T-helper 2 cell treated with Interferon-gamma antibody and Interleukin-4, amounts not matched to agents 5 μg/mL and 100 μg/mL, for 36 hours (primary cell): ENCODE measurements at regions not wholly inside any gene's neighbourhood (a gene's known extent, or its start where the extent isn't known, plus 50 kb on each side); places are given as distances from the start of the nearest gene placed in this dataset.

Source experiments
- DNase-seq: peaks from one replicate; pipeline ENCODE4 v3.0.0; 2021; ENCODE audit warnings: low spot score
- H3K27ac Mint-ChIP-seq: one replicate; pipeline ENCODE4 v1.8.0; 2021; ENCODE audit warnings: mild to moderate bottlenecking, mixed read lengths
- H3K27me3 Mint-ChIP-seq: one replicate; pipeline ENCODE4 v1.8.0; 2021; ENCODE audit warnings: low read depth, mixed read lengths
- H3K36me3 Mint-ChIP-seq: one replicate; pipeline ENCODE4 v1.8.0; 2021; ENCODE audit warnings: low read depth, mixed read lengths
- H3K4me1 Mint-ChIP-seq: one replicate; pipeline ENCODE4 v1.8.0; 2021; ENCODE audit warnings: low read depth, mixed read lengths
- H3K4me3 Mint-ChIP-seq: one replicate; pipeline ENCODE4 v1.8.0; 2022; ENCODE audit warnings: mild to moderate bottlenecking, moderate library complexity, mixed read lengths
- H3K9me3 Mint-ChIP-seq: one replicate; pipeline ENCODE4 v1.8.0; 2021; ENCODE audit warnings: mixed read lengths

- DNase-seq: peak; percentile 65
- H3K4me3 Mint-ChIP-seq: peak overlapping the region; percentile 62
- H3K27me3 Mint-ChIP-seq: no peaks in the 10 kb centered on the region
- H3K27ac Mint-ChIP-seq: peak overlapping the region; percentile 84
- H3K4me1 Mint-ChIP-seq: peaks cover 64% of the 10 kb centered on the region
- peaks cover 12% of the 10 kb centered on the region for H3K36me3 Mint-ChIP-seq
- peaks cover 4% of the 10 kb centered on the region for H3K9me3 Mint-ChIP-seq
Measured at GRCh38 chr6:139540276-139540675, 165.8 kb upstream of the CITED2 start.

DNA sequence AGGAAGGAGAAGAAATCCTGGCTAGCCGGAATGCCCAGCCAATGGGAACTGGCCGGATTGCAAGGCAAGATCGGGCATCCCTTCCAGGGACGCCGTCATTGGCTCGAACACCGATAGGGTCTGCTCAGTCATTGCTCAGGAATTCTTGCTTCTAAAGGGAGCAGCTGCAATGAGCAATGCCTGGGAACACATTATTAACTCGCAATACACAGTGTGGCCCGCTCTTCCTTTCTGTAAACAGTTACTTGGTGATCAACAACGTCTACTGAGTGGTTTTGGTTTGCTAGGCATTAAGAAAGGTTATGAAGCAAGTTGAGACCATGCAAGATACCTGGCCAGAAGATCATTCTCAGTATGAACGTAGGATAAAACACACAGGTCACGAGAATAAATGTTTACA lies 165.4 kb upstream of the CITED2 start:
- Mint-ChIP-seq H3K36me3 (peaks cover 12% of the 10 kb centered on the region), H3K4me1 (peaks cover 62% of the 10 kb centered on the region)

DNA sequence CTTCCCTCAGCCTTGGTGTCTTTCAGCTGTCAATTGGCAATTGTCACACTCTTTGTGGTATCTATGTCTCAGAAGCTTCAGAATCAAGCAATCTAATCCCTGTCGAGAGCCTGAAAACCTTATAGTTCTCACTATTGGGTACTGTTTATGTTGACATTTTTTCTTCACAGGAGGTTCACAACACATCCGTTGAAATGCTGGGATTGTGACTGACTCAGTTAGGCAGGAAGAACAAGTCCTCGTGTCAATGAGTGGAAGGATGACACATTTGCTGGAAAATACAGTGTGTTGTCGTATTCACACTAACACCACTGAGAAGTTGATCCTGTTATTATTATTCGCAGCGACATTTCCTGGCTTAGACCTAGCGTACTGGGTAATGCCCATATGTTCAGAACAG lies 163.9 kb upstream of the CITED2 start:
- H3K27me3 Mint-ChIP-seq: no peaks in the 10 kb centered on the region
- peaks cover 15% of the 10 kb centered on the region for H3K36me3 Mint-ChIP-seq
- no peak overlapping the region for H3K4me3 Mint-ChIP-seq
- peaks cover 66% of the 10 kb centered on the region for H3K4me1 Mint-ChIP-seq
- peak overlapping the region; percentile 60 for H3K27ac Mint-ChIP-seq
- H3K9me3 Mint-ChIP-seq: peaks cover 6% of the 10 kb centered on the region
- no peak for DNase-seq

More for the DNA sequence above, 165.4 kb upstream of the CITED2 start:
- H3K27me3 Mint-ChIP-seq: no peaks in the 10 kb centered on the region
- H3K9me3 Mint-ChIP-seq: peaks cover 4% of the 10 kb centered on the region
- DNase-seq: no peak
- H3K27ac Mint-ChIP-seq: peak overlapping the region; percentile 84
- peak overlapping the region; percentile 62 for H3K4me3 Mint-ChIP-seq

GRCh38 chr6:139536751-139537617 lies 162.5 kb upstream of the CITED2 start:
- Mint-ChIP-seq H3K4me1 (peaks cover 60% of the 10 kb centered on the region), H3K9me3 (peaks cover 3% of the 10 kb centered on the region), H3K27me3 (no peaks in the 10 kb centered on the region), H3K27ac (no peak overlapping the region), H3K36me3 (peaks cover 10% of the 10 kb centered on the region), H3K4me3 (no peak overlapping the region)
- DNase-seq: no peak

GRCh38 chr6:139534472-139535115 lies 160.1 kb upstream of the CITED2 start:
- Mint-ChIP-seq H3K4me3 (peak overlapping the region; percentile 83), H3K36me3 (peaks cover 7% of the 10 kb centered on the region), H3K4me1 (peaks cover 52% of the 10 kb centered on the region), H3K27ac (peak overlapping the region; percentile 96), H3K9me3 (peaks cover 6% of the 10 kb centered on the region), H3K27me3 (no peaks in the 10 kb centered on the region)
- DNase-seq: no peak

- Mint-ChIP-seq H3K4me3 (peak overlapping the region; percentile 83), H3K36me3 (peaks cover 9% of the 10 kb centered on the region), H3K4me1 (peaks cover 55% of the 10 kb centered on the region), H3K27ac (peak overlapping the region; percentile 96), H3K27me3 (no peaks in the 10 kb centered on the region), H3K9me3 (peaks cover 10% of the 10 kb centered on the region)
- no peak for DNase-seq
Measured at GRCh38 chr6:139533573-139534471, 159.4 kb upstream of the CITED2 start.

DNA sequence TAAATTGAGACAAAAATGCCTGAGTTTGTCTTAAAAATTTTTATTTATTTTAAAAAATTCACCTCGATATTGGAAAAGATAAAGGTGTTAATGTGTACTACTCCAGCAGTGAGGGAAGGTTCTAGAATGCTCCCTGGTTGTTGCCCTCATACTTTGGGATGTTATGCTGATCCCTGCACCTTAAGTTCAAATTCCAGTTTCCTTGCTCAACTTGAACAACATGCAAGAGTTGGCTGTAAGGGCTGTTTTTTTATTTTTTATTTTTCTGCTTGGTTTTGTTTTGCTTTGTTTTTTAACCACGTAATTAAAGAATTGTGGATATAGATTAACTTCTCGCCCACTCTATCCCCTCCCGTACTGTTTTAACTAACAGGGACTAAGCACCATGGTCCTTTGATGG lies 158.7 kb upstream of the CITED2 start:
- H3K9me3 Mint-ChIP-seq: peaks cover 10% of the 10 kb centered on the region
- no peaks in the 10 kb centered on the region for H3K27me3 Mint-ChIP-seq
- peaks cover 11% of the 10 kb centered on the region for H3K36me3 Mint-ChIP-seq
- peak overlapping the region; percentile 83 for H3K4me3 Mint-ChIP-seq
- no peak for DNase-seq
- peaks cover 54% of the 10 kb centered on the region for H3K4me1 Mint-ChIP-seq
- peak overlapping the region; percentile 96 for H3K27ac Mint-ChIP-seq

DNA sequence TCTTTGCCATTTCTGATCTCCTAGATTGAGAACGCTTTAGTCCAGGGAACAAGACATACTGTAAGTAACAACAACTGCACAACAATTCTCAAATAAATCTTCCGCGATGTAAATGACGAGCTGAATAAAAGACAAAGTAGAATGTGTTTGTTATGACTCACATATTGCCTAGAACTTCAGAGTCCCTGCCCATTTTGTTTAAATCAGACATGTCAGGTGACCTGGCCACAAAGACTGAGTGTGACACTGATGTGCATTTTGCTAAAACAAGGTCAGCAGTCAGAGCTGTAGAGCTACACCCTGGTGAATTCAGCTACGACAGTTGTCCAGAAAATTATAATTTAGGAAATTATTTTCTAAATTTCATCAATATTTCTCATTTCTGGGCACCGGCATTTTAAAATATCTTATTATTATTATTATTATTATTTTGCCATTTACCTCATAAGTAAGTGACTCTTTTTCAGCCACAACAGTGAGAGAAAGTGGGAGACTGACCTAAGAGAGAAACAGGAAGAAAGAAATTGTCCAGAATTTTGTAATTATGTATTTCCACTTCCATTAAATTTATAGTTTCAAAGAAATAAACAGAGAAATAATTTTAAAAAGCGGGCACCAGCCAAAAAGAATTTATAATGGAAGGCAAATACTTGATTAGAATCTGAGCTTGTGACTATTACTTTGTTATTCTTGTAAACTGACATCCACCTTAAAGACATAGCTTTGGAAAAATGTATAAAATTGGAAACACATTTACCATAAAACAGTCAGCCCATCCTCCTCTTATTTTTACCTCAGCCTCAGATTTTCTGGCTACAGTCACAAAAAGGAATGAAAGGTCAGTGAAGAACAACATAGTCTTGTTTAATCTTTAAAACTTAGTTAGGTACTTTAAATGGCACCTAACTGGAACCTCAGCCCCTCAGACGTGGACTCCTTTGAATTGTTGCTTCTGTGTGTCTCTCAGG lies 157.0 kb upstream of the CITED2 start:
- Mint-ChIP-seq H3K27ac (peak overlapping the region; percentile 84), H3K9me3 (peaks cover 18% of the 10 kb centered on the region), H3K4me1 (peaks cover 46% of the 10 kb centered on the region), H3K27me3 (no peaks in the 10 kb centered on the region), H3K4me3 (peak overlapping the region; percentile 3), H3K36me3 (peaks cover 13% of the 10 kb centered on the region)
- DNase-seq: no peak

GRCh38 chr6:139530561-139530960 lies 156.1 kb upstream of the CITED2 start:
- peaks cover 18% of the 10 kb centered on the region for H3K9me3 Mint-ChIP-seq
- H3K4me3 Mint-ChIP-seq: no peak overlapping the region
- no peak for DNase-seq
- H3K27ac Mint-ChIP-seq: peak overlapping the region; percentile 84
- peaks cover 13% of the 10 kb centered on the region for H3K36me3 Mint-ChIP-seq
- no peaks in the 10 kb centered on the region for H3K27me3 Mint-ChIP-seq
- H3K4me1 Mint-ChIP-seq: peaks cover 38% of the 10 kb centered on the region

DNA sequence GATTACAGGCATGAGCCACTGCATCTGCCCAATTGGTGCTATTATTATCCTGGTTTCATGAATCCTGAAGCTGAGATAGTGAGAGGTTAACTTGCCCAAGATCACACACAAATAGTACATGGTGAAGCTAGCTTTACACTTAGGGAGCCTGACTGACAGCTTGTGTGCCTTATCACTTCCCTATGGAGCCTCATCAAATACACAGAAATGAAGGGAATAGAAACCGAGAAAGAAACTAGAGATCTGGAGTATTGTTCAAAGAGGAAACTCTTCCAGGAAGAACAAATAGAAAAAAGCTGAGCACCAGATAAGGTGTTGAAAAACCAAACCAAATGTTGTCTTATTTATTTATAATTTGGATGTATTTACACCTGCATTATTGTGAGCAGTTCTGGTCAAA lies 155.0 kb upstream of the CITED2 start:
- no peaks in the 10 kb centered on the region for H3K27me3 Mint-ChIP-seq
- H3K36me3 Mint-ChIP-seq: peaks cover 10% of the 10 kb centered on the region
- DNase-seq: no peak
- H3K4me3 Mint-ChIP-seq: no peak overlapping the region
- H3K4me1 Mint-ChIP-seq: peaks cover 32% of the 10 kb centered on the region
- H3K27ac Mint-ChIP-seq: peak overlapping the region; percentile 27
- H3K9me3 Mint-ChIP-seq: peaks cover 18% of the 10 kb centered on the region

DNA sequence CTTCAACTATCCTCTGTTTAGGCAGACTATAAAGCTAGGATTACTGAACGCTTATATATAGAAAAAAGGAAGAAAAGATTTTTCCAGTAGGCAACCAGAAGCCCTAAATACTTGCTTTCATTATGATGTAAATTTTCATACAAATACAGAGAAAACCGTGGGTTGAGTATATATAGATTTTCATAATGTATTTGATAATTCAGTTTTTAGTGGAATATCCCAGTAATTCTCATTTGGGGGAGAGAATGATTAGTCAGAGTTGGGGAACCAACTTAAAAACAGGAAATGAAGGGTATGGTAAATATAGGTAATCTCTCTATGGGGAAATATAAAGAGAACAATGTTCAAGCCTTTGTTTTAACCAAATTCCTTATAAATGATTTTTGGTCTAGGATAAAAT lies 154.0 kb upstream of the CITED2 start:
- Mint-ChIP-seq H3K9me3 (peaks cover 17% of the 10 kb centered on the region), H3K27ac (no peak overlapping the region), H3K4me1 (peaks cover 24% of the 10 kb centered on the region), H3K36me3 (peaks cover 9% of the 10 kb centered on the region), H3K27me3 (no peaks in the 10 kb centered on the region), H3K4me3 (no peak overlapping the region)
- DNase-seq: no peak

DNA sequence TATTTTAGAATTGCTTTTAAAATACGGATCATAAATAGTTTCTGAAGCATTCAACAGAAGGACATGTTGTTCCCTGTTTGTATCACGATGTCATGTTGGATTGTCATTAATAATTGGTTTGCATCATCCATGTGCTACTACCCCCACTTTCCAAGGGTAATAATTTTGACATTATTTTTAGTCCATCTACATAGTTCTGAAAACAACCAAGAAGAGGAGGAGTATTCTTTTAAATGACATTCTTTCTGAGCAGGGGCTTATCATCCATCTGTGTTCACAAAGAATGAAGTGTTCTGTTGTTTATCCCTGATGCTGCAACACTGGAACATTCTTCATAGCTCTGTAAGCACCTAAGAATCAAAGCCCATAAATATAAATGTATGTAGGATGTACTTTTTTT lies 151.0 kb upstream of the CITED2 start:
- Mint-ChIP-seq H3K27ac (no peak overlapping the region), H3K27me3 (peaks cover 2% of the 10 kb centered on the region), H3K4me3 (no peak overlapping the region), H3K4me1 (peaks cover 14% of the 10 kb centered on the region), H3K36me3 (peaks cover 7% of the 10 kb centered on the region), H3K9me3 (peaks cover 15% of the 10 kb centered on the region)
- no peak for DNase-seq

DNA sequence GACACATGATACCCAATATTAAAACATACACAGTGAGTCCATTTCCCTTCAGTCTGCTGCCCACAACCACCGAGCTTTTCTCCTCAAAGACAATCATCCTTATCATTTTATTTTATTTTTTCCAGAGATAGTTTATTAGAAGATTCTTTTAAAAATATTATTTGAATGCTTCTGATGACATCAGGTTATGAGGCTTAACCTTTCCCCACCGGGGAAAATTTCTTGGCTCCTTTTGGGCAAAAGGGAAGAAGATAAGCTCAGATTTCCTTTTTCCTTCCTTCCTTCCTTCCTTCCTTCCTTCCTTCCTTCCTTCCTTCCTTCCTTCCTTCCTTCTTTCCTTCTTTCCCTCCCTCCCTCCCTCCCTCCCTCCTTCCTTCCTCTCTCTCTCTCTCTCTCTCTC lies 149.5 kb upstream of the CITED2 start:
- H3K27me3 Mint-ChIP-seq: peaks cover 2% of the 10 kb centered on the region
- no peak overlapping the region for H3K27ac Mint-ChIP-seq
- H3K9me3 Mint-ChIP-seq: peaks cover 8% of the 10 kb centered on the region
- peaks cover 8% of the 10 kb centered on the region for H3K4me1 Mint-ChIP-seq
- DNase-seq: no peak
- peaks cover 4% of the 10 kb centered on the region for H3K36me3 Mint-ChIP-seq
- no peak overlapping the region for H3K4me3 Mint-ChIP-seq
